ENCODE measurements at regions not wholly inside any gene's neighbourhood (a gene's known extent, or its start where the extent isn't known, plus 50 kb on each side); places are given as distances from the start of the nearest gene placed in this dataset.

DNA sequence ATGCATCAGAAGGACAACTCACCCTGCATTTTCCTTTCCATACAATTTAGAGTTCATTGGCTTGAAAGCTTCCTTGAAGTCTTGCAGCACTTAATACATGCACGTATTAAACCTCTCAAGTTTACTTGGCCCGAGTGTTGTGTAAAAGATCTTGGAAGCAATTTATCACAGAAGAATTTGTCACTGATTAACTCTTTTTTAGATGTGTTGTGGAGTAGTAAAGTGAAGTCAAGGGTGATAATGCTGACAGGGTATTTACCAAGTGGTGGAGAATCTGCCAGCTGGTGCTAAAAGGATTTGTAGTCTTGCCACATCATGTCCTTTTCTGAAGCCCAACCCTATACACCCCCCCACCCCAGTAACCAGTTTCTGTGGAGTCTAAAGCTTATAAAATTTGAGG is 421.0 kb upstream of the MIR17HG start:
- TF ChIP-seq, protein P1, sequence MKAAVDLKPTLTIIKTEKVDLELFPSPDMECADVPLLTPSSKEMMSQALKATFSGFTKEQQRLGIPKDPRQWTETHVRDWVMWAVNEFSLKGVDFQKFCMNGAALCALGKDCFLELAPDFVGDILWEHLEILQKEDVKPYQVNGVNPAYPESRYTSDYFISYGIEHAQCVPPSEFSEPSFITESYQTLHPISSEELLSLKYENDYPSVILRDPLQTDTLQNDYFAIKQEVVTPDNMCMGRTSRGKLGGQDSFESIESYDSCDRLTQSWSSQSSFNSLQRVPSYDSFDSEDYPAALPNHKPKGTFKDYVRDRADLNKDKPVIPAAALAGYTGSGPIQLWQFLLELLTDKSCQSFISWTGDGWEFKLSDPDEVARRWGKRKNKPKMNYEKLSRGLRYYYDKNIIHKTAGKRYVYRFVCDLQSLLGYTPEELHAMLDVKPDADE (IDR thresholded peaks at IDR 0.05): no peak
- TF ChIP-seq EZH2 (IDR thresholded peaks at IDR 0.05; ENCODE audit: low read depth, unreplicated experiment): no peak
- no peak for TF ChIP-seq REST (IDR thresholded peaks at IDR 0.05; ENCODE audit: unreplicated experiment)
- TF ChIP-seq ZNF114 (CRISPR knock-in tag; IDR thresholded peaks at IDR 0.05): no peak
- no peak for TF ChIP-seq STAT1 (IDR thresholded peaks at IDR 0.05; ENCODE audit: unreplicated experiment)
- TF ChIP-seq EZH2phosphoT487 (IDR thresholded peaks at IDR 0.05; ENCODE audit: unreplicated experiment): no peak
- TF ChIP-seq JUNB (IDR thresholded peaks at IDR 0.05; ENCODE audit: unreplicated experiment): no peak
- TF ChIP-seq CTCF (conservative IDR thresholded peaks at IDR 0.05; ENCODE audit: low read depth in 2 of 2): no peak
- no peak for TF ChIP-seq CREB1 (CRISPR knock-in tag; IDR thresholded peaks at IDR 0.05; ENCODE audit: low read depth)
- no peak for TF ChIP-seq NANOG (IDR thresholded peaks at IDR 0.05; ENCODE audit: borderline replicate concordance)
- H3K4me2 ChIP-seq: no peak overlapping the region
- H3K4me1 Mint-ChIP-seq: no peaks in the 10 kb centered on the region
- no peaks in the 10 kb centered on the region for H3K27me3 ChIP-seq (ENCODE audit: insufficient read depth)
- 0 out of 2 replicates have a peak, but pooled peaks cover 4% of the 10 kb centered on the region for H3K9me2 ChIP-seq (ENCODE audit: insufficient read depth)
- 0 out of 3 replicates have a peak, but pooled peaks cover 2% of the 10 kb centered on the region for H3K36me3 Mint-ChIP-seq (ENCODE audit: low read depth)
- no peaks in the 10 kb centered on the region for H4K20me1 ChIP-seq (replicated peaks; ENCODE audit: insufficient read depth)
- H3K27me3 Mint-ChIP-seq (ENCODE audit: insufficient read depth, low read depth, poor library complexity): no peaks in the 10 kb centered on the region
- no peak overlapping the region for H3K27ac ChIP-seq (ENCODE audit: low read depth)
- no peak overlapping the region for H3K4me3 ChIP-seq
- DNase-seq (ENCODE audit: low spot score): no peak
- H3K79me2 ChIP-seq (replicated peaks; ENCODE audit: insufficient read depth): no peaks in the 10 kb centered on the region
- no peak overlapping the region for H3K4me3 Mint-ChIP-seq
- H3K4me1 ChIP-seq (ENCODE audit: insufficient read depth): no peaks in the 10 kb centered on the region
- no peak overlapping the region for H2AFZ ChIP-seq
- H3K9me3 Mint-ChIP-seq: peaks cover 4% of the 10 kb centered on the region; the same call in 1 of the 3 replicates
- H3K36me3 ChIP-seq (ENCODE audit: insufficient read depth): no peaks in the 10 kb centered on the region
- no peak for ATAC-seq
- no peaks in the 10 kb centered on the region for H3F3A ChIP-seq (replicated peaks; ENCODE audit: low read depth)
- no peak overlapping the region for H3K27ac Mint-ChIP-seq

Measured in GM23338 (cell line).